ENCODE measurements at regions not wholly inside any gene's neighbourhood (a gene's known extent, or its start where the extent isn't known, plus 50 kb on each side); places are given as distances from the start of the nearest gene placed in this dataset.

DNA sequence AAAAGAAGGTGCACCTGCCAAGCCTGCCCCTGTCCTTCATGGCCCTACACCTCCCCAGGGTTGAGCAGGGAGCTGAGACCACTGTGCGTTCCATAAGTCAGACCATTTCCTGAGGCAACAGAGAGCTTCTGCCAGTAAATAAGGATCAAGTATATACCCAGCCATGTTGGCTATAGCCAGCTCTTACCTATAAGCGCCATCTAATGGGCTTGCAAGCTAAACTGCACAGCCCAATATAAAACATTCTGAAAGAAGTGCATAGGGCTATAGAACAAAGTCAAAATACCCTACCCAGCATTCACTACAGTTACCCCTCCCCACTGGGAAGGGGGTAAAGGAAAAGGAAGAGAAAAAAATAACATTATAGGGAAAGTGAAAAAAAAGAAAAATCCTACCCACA lies 59.3 kb upstream of the SCAF11 start:
- TF ChIP-seq, protein P1, sequence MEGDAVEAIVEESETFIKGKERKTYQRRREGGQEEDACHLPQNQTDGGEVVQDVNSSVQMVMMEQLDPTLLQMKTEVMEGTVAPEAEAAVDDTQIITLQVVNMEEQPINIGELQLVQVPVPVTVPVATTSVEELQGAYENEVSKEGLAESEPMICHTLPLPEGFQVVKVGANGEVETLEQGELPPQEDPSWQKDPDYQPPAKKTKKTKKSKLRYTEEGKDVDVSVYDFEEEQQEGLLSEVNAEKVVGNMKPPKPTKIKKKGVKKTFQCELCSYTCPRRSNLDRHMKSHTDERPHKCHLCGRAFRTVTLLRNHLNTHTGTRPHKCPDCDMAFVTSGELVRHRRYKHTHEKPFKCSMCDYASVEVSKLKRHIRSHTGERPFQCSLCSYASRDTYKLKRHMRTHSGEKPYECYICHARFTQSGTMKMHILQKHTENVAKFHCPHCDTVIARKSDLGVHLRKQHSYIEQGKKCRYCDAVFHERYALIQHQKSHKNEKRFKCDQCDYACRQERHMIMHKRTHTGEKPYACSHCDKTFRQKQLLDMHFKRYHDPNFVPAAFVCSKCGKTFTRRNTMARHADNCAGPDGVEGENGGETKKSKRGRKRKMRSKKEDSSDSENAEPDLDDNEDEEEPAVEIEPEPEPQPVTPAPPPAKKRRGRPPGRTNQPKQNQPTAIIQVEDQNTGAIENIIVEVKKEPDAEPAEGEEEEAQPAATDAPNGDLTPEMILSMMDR (IDR thresholded peaks at IDR 0.05), result no peak
- TF ChIP-seq EP300 (IDR thresholded peaks at IDR 0.05) (no peak), POLR2A (IDR thresholded peaks at IDR 0.05) (no peak)

All from ovary (tissue), 3 donors.